ENCODE measurements at regions not wholly inside any gene's neighbourhood (a gene's known extent, or its start where the extent isn't known, plus 50 kb on each side); places are given as distances from the start of the nearest gene placed in this dataset.

DNA sequence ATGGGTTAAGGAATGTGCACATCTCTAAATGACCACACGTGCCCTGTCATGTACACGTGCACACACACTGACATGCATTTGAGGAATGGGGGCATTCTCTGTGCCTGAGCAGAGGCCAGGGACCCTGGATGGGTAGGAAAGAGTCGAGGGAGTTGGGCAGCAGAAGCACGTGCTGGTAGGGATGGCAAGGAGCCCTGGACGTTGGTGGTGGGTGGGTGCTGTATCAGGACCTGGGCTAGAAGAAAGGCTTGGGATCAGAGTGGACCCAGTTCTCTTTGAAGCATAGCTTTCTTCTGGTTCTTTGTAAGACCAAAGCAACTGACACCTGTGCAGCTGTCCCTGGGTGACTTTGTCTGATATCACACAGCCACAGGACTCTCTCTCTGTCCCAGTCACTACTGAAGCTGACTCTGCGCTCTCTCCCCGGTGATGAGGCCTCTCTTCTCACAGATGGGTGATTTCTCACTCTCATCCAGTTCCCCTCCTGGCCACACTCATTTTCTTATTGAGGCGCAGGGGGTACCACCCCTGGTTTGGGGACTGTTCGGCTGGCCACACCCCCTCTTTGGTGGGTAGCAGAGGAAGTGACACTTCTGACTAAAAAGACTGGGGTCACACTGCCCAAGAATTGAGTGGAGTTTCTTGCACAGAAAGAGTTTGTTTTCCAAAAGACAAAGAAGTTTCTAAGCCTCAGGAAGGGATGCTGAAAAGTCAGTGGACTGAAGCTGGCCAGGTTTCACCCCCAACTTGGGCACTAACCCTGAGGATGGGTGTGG, 171.7 kb upstream of the RTL1 start:
- TF ChIP-seq EZH2 (IDR thresholded peaks at IDR 0.05; ENCODE audit: insufficient read depth, poor library complexity, severe bottlenecking) (no peak), EZH2phosphoT487 (IDR thresholded peaks at IDR 0.05; ENCODE audit: insufficient read depth, low read depth) (no peak)
